HL-60 (cell line): ENCODE measurements at regions not wholly inside any gene's neighbourhood (a gene's known extent, or its start where the extent isn't known, plus 50 kb on each side); places are given as distances from the start of the nearest gene placed in this dataset.

ENCODE experiments used
- DNase-seq, 2 experiments: peaks; one replicate each; pipeline ENCODE4 v3.0.0-alpha.2; 2010 to 2020; ENCODE audit warnings: low read depth in 1 of 2, low spot score in 1 of 2
- H3K27ac ChIP-seq: fragments of 250-450 bp; sonication (Bioruptor Pico); replicated peaks from 2 replicates; pipeline ENCODE4 v1.5.1; 2020; ENCODE audit warnings: mild to moderate bottlenecking, moderate library complexity
- H3K27me3 ChIP-seq: fragments of 250-450 bp; sonication (Bioruptor Pico); 2 replicates; pipeline ENCODE4 v1.5.1; 2021; ENCODE audit warnings: mild to moderate bottlenecking, moderate library complexity; ENCODE audit not compliant: insufficient read depth, poor library complexity, severe bottlenecking
- H3K4me3 ChIP-seq: replicated peaks from 2 replicates; pipeline ENCODE4 v1.5.1; 2011; ENCODE audit warnings: mild to moderate bottlenecking, control low read depth, low read length; ENCODE audit not compliant: insufficient read depth
- GABPA ChIP-seq: IDR thresholded peaks from 2 replicates; pipeline ENCODE4 v1.6.1; 2012; ENCODE audit warnings: low read depth
- POLR2AphosphoS5 ChIP-seq: IDR thresholded peaks from 2 replicates; pipeline ENCODE4 v1.6.1; 2012; ENCODE audit warnings: low read depth
- SPI1 ChIP-seq: IDR thresholded peaks from 2 replicates; pipeline ENCODE4 v1.6.1; 2012; ENCODE audit warnings: low read depth, mild to moderate bottlenecking, borderline replicate concordance
- TF ChIP-seq, protein P1 (sequence below): IDR thresholded peaks from one replicate; pipeline ENCODE4 v1.5.1; 2011; ENCODE audit warnings: low read length, control low read depth, inconsistent platforms; ENCODE audit not compliant: insufficient read depth
- TF ChIP-seq, protein P2 (sequence below): IDR thresholded peaks from 2 replicates; pipeline ENCODE4 v1.6.1; 2012; ENCODE audit warnings: low read depth; ENCODE audit not compliant: insufficient replicate concordance

DNA sequence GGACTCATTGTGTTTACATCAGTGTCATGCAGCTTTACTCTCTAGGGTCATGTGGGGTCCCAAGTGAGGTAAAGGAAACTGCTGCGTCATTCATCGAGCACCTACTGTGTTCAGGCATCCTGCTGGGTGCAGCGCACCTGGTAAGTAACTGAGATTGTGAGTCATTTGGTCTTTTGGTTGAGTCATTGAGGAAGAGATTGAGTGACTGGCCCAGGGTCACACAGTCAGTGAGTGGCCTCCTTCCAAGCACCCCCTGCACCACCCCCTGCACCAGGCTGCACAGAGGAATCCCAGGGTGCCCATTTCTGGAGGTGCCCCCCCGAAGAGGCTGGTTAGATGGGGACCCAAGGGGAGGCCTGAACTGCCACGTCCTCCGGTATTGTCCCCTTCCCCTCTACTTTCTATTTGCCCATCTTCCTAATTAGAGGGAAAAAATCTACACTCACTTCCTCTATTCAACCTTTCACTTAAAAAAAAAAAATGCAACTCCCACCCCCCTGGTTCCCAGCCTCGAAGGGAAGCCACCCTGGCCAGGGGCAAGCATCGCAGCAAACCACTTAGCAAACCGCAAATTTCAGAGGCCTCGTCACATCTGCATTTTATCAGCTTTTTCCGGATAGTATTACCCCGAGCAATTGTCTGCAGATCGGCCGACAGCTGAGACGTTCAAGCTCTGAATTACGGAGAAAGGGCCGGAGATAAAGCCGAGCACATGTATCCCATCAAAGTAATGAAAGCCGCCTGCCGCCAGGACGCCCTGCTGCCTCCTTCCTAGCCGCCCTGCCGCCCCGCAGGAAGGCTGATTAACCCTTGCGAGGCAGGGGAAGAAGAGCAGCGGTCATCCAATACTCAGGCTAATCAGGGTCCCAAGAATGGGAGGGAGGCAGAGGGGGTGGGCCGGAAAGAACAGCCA, 96.3 kb upstream of the MSX1 start:
- H3K4me3 ChIP-seq = no peak overlapping the region
- TF ChIP-seq, protein P1, sequence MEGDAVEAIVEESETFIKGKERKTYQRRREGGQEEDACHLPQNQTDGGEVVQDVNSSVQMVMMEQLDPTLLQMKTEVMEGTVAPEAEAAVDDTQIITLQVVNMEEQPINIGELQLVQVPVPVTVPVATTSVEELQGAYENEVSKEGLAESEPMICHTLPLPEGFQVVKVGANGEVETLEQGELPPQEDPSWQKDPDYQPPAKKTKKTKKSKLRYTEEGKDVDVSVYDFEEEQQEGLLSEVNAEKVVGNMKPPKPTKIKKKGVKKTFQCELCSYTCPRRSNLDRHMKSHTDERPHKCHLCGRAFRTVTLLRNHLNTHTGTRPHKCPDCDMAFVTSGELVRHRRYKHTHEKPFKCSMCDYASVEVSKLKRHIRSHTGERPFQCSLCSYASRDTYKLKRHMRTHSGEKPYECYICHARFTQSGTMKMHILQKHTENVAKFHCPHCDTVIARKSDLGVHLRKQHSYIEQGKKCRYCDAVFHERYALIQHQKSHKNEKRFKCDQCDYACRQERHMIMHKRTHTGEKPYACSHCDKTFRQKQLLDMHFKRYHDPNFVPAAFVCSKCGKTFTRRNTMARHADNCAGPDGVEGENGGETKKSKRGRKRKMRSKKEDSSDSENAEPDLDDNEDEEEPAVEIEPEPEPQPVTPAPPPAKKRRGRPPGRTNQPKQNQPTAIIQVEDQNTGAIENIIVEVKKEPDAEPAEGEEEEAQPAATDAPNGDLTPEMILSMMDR = no peak
- peak; percentile 64 for TF ChIP-seq SPI1
- no peaks in the 10 kb centered on the region for H3K27me3 ChIP-seq
- H3K27ac ChIP-seq = no peak overlapping the region
- DNase-seq = peak in 1 of 2 experiments; percentile 42

DNA sequence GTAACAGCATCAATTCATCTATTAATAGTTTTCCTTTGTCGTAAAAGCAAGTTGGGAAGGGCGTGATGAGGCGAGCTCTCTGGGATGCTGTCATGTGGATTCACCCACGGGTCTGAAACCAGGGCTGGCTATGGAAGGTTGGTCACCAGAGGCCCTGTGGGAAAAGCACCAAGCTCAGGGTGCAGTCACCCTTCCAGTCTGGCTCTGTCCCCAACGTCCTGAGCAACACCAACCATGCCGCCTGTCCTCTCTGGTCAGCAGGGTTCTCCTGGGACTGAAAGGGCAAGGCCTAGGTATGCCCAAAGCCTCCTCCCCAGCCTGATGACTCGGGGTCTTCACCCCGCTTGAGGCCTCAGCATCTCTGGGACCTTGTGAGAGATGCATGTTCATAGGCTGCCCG, 97.2 kb upstream of the MSX1 start:
- no peak for DNase-seq
- no peaks in the 10 kb centered on the region for H3K27me3 ChIP-seq
- no peak overlapping the region for H3K27ac ChIP-seq
- H3K4me3 ChIP-seq = no peak overlapping the region
- TF ChIP-seq GABPA (no peak), POLR2AphosphoS5 (no peak), SPI1 (no peak)
- TF ChIP-seq, protein P1 = no peak
- TF ChIP-seq, protein P2, sequence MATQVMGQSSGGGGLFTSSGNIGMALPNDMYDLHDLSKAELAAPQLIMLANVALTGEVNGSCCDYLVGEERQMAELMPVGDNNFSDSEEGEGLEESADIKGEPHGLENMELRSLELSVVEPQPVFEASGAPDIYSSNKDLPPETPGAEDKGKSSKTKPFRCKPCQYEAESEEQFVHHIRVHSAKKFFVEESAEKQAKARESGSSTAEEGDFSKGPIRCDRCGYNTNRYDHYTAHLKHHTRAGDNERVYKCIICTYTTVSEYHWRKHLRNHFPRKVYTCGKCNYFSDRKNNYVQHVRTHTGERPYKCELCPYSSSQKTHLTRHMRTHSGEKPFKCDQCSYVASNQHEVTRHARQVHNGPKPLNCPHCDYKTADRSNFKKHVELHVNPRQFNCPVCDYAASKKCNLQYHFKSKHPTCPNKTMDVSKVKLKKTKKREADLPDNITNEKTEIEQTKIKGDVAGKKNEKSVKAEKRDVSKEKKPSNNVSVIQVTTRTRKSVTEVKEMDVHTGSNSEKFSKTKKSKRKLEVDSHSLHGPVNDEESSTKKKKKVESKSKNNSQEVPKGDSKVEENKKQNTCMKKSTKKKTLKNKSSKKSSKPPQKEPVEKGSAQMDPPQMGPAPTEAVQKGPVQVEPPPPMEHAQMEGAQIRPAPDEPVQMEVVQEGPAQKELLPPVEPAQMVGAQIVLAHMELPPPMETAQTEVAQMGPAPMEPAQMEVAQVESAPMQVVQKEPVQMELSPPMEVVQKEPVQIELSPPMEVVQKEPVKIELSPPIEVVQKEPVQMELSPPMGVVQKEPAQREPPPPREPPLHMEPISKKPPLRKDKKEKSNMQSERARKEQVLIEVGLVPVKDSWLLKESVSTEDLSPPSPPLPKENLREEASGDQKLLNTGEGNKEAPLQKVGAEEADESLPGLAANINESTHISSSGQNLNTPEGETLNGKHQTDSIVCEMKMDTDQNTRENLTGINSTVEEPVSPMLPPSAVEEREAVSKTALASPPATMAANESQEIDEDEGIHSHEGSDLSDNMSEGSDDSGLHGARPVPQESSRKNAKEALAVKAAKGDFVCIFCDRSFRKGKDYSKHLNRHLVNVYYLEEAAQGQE = no peak

DNA sequence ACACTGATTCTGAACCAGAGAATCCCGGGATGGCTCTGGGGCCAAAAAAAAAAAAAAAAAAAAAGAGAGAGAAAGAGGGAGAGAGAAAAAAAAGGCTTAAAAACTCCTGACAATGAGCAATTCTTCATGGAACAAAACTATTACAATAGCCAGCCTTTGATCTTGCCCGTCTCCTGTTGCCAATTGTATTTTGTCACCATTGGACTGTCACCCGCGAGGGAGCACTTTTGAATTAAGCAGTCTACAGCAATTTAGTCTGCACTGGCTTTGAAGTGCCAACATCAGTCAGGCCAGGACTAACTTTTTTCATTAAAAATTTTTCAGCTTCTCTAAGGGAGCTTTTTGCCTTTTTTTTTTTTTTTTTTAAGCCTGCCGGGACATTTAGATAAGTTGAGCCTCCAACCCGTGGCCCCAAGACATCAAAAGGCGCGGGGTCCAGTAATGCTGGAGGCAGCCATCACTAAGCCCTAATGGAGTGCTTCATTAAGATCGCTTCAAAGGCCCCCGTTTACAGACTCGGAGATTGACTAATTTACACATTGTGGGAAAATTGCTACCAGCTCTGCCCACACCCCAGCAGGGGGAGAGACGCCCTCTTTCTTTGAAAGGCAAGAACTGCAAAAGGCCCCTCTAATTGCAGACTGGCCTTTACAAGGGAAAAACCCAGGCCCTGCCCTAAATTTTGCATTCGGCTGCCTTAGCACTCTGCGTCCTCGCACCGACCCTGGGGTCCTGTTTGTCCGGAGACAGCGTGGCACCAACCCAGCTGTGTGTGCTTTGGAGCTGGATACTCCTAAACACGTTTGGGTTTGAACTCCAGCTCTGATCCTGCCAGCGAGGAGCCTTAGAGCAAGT, 98.1 kb upstream of the MSX1 start:
- no peak for DNase-seq
- H3K4me3 ChIP-seq = no peak overlapping the region
- TF ChIP-seq POLR2AphosphoS5 (no peak), SPI1 (no peak), GABPA (no peak)
- TF ChIP-seq, protein P1 = no peak
- TF ChIP-seq, protein P2 = no peak
- H3K27ac ChIP-seq = no peak overlapping the region
- H3K27me3 ChIP-seq = no peaks in the 10 kb centered on the region
